Stomach (tissue), 8 donors: ENCODE measurements at regions not wholly inside any gene's neighbourhood (a gene's known extent, or its start where the extent isn't known, plus 50 kb on each side); places are given as distances from the start of the nearest gene placed in this dataset.

ENCODE experiments used
- DNase-seq, 2 donors: peaks; one replicate each; pipeline versions ENCODE4 v3.0.0 to v3.0.0-alpha.2; 2013 to 2019
- H3K27ac ChIP-seq, 5 donors: fragments of 200-600 bp in 4 of 5; sonication (generic) in 4 of 5; one replicate each; pipeline ENCODE4 v1.5.1; 2013 to 2019; ENCODE audit warnings: mild to moderate bottlenecking in 1 of 5, moderate library complexity in 1 of 5
- H3K27me3 ChIP-seq, 3 donors: fragments of 200-600 bp; sonication (generic); one replicate each; pipeline ENCODE4 v1.5.1; 2017 to 2019; ENCODE audit warnings: mixed run types in 1 of 3
- H3K36me3 ChIP-seq, 4 donors: fragments of 200-600 bp; sonication (generic); 1 replicate in 3 of 4; 2 replicates in 1 of 4; pipeline ENCODE4 v1.5.1; 2016 to 2019
- H3K4me1 ChIP-seq, 4 donors: fragments of 200-600 bp; sonication (generic); one replicate each; pipeline ENCODE4 v1.5.1; 2016 to 2019
- H3K4me3 ChIP-seq, 4 donors: fragments of 200-600 bp; sonication (generic) in 3 of 4; one replicate each; pipeline ENCODE4 v1.5.1; 2016 to 2019; ENCODE audit warnings: mild to moderate bottlenecking in 1 of 4
- H3K9me3 ChIP-seq, 4 donors: fragments of 200-600 bp; sonication (generic); one replicate each; pipeline ENCODE4 v1.5.1; 2016 to 2019
- EP300 ChIP-seq: sonication (generic); formaldehyde crosslinking; IDR thresholded peaks from one replicate; pipeline ENCODE4 v1.6.1; 2017; ENCODE audit warnings: antibody characterized with exemption
- POLR2A ChIP-seq, 4 donors: fragments of 450-650 bp; IDR thresholded peaks; one replicate each; pipeline ENCODE4 v1.6.1; 2016; ENCODE audit warnings: antibody characterized with exemption in 4 of 4, control low read depth in 2 of 4, mild to moderate bottlenecking in 1 of 4, moderate library complexity in 1 of 4
- POLR2AphosphoS5 ChIP-seq, 3 donors: sonication (generic); formaldehyde crosslinking; IDR thresholded peaks; one replicate each; pipeline ENCODE4 v1.6.1; 2016; ENCODE audit warnings: antibody characterized with exemption in 3 of 3
- WGBS, 5 donors: extraction: QIAGEN DNeasy Blood & Tissue Kit in 3 of 5; methylation state at CpG; one replicate each; pipeline versions ENCODE4 v1.1.5 to v1.1.7; 2013 to 2018; 5-methylcytosine and 5-hydroxymethylcytosine counted together
- intact Hi-C: fragments of 100-400 bp; cut with DNase I; formaldehyde crosslinking; loops from one replicate; pipeline ENCODE4 v1.15.1; 2023; ENCODE audit warnings: low total_unique reads
- TF ChIP-seq, protein P1 (sequence below), 7 experiments: fragments of 450-650 bp in 4 of 7; fragments of 200-600 bp in 3 of 7; sonication (generic) in 3 of 7; IDR thresholded peaks; one replicate each; pipeline ENCODE4 v1.5.1; 2016 to 2019; ENCODE audit warnings: antibody characterized with exemption in 7 of 7, control low read depth in 2 of 7, mild to moderate bottlenecking in 1 of 7
- donor health status: healthy with polysubstance abuse.
- donor health status: Bipolar disorder and iron deficiency.
- donor health status: healthy.

DNA sequence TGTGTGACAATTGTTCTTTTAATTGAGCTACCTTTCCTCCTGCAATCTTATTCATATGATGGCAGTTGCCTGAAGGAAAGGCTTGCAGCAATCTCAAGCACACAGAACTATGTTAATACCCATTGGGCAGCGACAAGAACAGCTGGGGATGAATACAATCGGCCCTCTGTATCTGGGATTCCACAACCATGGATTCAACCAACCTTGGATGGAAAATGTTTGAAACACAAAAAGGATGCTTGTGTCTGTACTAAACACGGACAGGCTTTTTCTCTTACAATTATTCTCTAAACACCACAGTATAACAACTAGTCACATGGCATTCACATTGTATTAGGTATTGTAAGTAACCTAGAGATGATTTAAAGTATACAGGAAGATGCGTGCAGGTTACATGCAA, 256.1 kb upstream of the SIX2 start:
- no peaks in the 10 kb centered on the region for H3K36me3 ChIP-seq
- WGBS, 5 donors = 81 to 97% (median 93%) methylated on average over 4 of the region's 4 CpGs
- DNase-seq = no peak
- H3K27ac ChIP-seq = no peak overlapping the region
- intact Hi-C loops = no loop called here
- H3K4me1 ChIP-seq = peaks cover 0 to 20% (median under 1%) of the 10 kb centered on the region in 4 donors
- TF ChIP-seq EP300 (no peak), POLR2AphosphoS5 (IDR thresholded peaks at IDR 0.05) (no peak), POLR2A (IDR thresholded peaks at IDR 0.05) (no peak)
- TF ChIP-seq, protein P1, sequence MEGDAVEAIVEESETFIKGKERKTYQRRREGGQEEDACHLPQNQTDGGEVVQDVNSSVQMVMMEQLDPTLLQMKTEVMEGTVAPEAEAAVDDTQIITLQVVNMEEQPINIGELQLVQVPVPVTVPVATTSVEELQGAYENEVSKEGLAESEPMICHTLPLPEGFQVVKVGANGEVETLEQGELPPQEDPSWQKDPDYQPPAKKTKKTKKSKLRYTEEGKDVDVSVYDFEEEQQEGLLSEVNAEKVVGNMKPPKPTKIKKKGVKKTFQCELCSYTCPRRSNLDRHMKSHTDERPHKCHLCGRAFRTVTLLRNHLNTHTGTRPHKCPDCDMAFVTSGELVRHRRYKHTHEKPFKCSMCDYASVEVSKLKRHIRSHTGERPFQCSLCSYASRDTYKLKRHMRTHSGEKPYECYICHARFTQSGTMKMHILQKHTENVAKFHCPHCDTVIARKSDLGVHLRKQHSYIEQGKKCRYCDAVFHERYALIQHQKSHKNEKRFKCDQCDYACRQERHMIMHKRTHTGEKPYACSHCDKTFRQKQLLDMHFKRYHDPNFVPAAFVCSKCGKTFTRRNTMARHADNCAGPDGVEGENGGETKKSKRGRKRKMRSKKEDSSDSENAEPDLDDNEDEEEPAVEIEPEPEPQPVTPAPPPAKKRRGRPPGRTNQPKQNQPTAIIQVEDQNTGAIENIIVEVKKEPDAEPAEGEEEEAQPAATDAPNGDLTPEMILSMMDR (IDR thresholded peaks at IDR 0.05) = no peak
- H3K9me3 ChIP-seq = no peaks in the 10 kb centered on the region
- no peak overlapping the region for H3K4me3 ChIP-seq
- H3K27me3 ChIP-seq = no peaks in the 10 kb centered on the region

DNA sequence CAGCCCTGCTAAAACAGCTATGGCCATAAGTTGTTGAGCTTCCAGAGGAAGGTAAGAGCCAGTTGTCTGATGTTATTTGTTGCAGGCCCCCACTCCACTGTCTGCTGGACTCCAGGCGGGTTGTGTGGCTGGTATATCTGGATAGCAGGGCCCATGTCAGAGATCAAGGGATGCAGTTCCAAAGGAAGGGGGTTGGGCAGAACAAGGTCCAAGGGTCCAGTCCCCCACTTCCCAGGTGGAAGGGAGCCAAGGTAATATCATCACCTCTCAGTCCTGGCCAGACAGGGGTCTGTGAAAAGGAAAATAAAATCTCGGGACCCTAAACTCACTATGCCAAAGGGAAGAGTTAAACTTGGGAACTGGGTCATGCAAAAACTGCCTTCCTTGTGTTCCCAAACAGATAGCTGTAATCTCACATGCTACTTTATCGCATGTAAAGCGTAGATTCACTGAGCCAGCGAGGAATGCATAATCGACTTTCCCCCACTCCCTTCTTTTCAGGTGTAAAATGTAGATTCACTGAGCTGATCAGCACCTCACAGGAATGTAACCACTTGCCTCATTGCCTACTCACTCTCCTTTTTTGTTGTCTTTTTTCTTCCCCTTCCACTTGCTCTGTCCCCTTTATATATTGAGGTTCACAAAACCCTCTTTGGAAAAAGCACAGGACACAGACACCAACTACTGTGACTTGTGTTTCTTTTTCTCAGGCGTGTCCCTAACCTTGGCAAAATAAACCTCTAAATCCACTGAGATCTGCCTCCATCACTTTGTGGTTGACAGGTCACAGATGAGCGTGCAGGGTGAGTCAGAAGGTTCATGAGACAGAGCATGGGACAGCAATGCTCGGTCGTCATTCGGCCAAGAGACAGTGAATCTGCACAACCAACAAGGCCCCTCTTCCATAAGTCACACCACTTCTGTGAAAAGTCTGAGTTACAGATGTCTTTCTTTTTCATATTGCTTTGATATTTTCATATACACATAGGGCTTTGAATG, 255.3 kb upstream of the SIX2 start:
- H3K27me3 ChIP-seq = no peaks in the 10 kb centered on the region
- peak in 1 of 2 donors; percentile 8 for DNase-seq
- no peaks in the 10 kb centered on the region for H3K36me3 ChIP-seq
- H3K9me3 ChIP-seq = no peaks in the 10 kb centered on the region
- H3K27ac ChIP-seq = no peak overlapping the region
- peaks cover 0 to 20% (median 1%) of the 10 kb centered on the region in 4 donors for H3K4me1 ChIP-seq
- no peak overlapping the region for H3K4me3 ChIP-seq
- TF ChIP-seq POLR2A (IDR thresholded peaks at IDR 0.05) = no peak
- no peak for TF ChIP-seq EP300
- no peak for TF ChIP-seq POLR2AphosphoS5 (IDR thresholded peaks at IDR 0.05)
- intact Hi-C loops = no loop called here
- 81 to 85% (median 84%) methylated on average over 11 of the region's 11 CpGs for whole genome bisulfite sequencing, 5 donors

DNA sequence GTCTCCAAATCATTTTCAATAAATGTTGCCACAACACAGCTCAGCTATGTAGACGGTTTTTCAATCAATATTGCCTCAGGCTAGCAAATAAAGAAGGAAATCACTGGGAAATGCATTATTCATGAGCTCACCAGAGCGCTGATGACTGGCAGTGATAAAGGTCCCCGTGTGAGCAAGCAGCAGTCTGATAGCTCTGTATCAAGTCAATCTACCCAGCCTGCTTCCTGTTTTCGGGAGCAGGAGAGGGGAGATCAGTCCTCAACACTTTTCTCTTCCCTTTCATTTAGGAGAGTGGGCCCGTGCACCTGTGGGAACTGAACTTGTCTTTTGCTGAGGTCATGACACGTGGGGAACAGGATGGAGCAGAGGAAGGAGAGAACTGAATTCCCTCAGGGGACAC, 253.9 kb upstream of the SIX2 start:
- TF ChIP-seq EP300 = no peak
- no peak for TF ChIP-seq POLR2A (IDR thresholded peaks at IDR 0.05)
- no peak for TF ChIP-seq POLR2AphosphoS5 (IDR thresholded peaks at IDR 0.05)
- DNase-seq = no peak
- no peaks in the 10 kb centered on the region for H3K27me3 ChIP-seq
- no peaks in the 10 kb centered on the region for H3K9me3 ChIP-seq
- peaks cover 0 to 22% (median 4%) of the 10 kb centered on the region in 4 donors for H3K4me1 ChIP-seq
- H3K36me3 ChIP-seq = no peaks in the 10 kb centered on the region
- H3K27ac ChIP-seq = no peak overlapping the region
- no peak overlapping the region for H3K4me3 ChIP-seq
- intact Hi-C loops = no loop called here
- 36 to 53% (median 37%) methylated on average over 6 of the region's 6 CpGs for WGBS, 5 donors

DNA sequence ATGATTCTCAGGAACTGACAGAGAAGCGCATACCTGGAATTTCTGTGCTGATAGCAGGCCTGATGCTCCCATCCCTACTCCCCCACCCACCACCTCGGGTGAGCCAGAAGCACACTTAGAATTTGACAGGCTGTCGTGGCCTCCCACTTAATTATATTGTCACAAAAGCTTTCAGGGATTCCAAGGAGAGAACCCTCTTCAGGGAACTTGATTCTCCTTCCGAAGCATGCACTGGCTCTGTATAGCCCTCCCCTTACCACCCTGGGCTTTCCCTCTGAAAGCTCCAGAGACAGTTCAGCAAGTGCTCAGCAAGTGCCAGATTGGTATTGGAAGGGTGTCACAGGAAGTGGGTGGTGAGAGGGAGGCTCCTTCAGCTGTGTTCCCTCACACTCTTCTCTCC, 252.5 kb upstream of the SIX2 start:
- H3K36me3 ChIP-seq = no peaks in the 10 kb centered on the region
- TF ChIP-seq EP300 = no peak
- TF ChIP-seq POLR2AphosphoS5 (IDR thresholded peaks at IDR 0.05) = no peak
- TF ChIP-seq POLR2A (IDR thresholded peaks at IDR 0.05) = no peak
- TF ChIP-seq, protein P1 (IDR thresholded peaks at IDR 0.05) = no peak
- H3K4me1 ChIP-seq = peaks cover 0 to 36% (median 17%) of the 10 kb centered on the region in 4 donors
- no peaks in the 10 kb centered on the region for H3K9me3 ChIP-seq
- no peak for DNase-seq
- intact Hi-C loops = no loop called here
- WGBS, 5 donors = 77 to 91% (median 86%) methylated on average over 4 of the region's 4 CpGs
- H3K27ac ChIP-seq = no peak overlapping the region
- no peak overlapping the region for H3K4me3 ChIP-seq
- H3K27me3 ChIP-seq = no peaks in the 10 kb centered on the region

DNA sequence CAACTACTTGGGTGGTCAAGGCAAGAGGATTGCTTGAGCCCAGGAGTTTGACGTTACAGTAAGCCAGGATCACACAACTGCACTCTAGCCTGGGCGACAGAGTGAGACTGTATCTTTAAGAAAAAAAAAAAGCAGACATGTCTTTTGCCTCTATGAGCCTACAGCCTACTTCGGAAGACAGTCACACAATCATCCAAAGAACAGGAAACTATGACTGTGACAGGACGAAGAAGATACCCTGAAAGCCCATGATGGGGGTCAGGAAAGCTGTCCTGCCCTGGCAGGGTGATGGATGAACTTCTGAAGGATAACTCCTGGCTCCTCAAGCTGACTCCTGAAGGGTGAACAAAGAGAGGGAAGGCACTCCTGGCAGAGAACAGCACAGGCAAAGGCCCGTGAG, 251.7 kb upstream of the SIX2 start:
- peaks cover 3 to 38% (median 19%) of the 10 kb centered on the region in 4 donors for H3K4me1 ChIP-seq
- H3K4me3 ChIP-seq = no peak overlapping the region
- no peaks in the 10 kb centered on the region for H3K27me3 ChIP-seq
- H3K27ac ChIP-seq = no peak overlapping the region
- WGBS, 5 donors = 53 to 74% (median 65%) methylated on average over 4 to 5 of the region's 5 CpGs
- no peaks in the 10 kb centered on the region for H3K36me3 ChIP-seq
- H3K9me3 ChIP-seq = no peaks in the 10 kb centered on the region
- no peak for DNase-seq
- intact Hi-C loops = no loop called here
- TF ChIP-seq, protein P1 (IDR thresholded peaks at IDR 0.05) = no peak
- TF ChIP-seq POLR2AphosphoS5 (IDR thresholded peaks at IDR 0.05) (no peak), POLR2A (IDR thresholded peaks at IDR 0.05) (no peak), EP300 (no peak)
